ENCODE measurements at regions not wholly inside any gene's neighbourhood (a gene's known extent, or its start where the extent isn't known, plus 50 kb on each side); places are given as distances from the start of the nearest gene placed in this dataset.
"Not testable (repeated sequence)": the region's sequence is repeated elsewhere in the genome, so short reads cannot be mapped to it uniquely, and the experiment has no call there.

- Histone ChIP-seq H3K36me3 (ENCODE audit: control insufficient read depth, insufficient read depth, low read length) (no peaks in the 10 kb centered on the region), H3K4me3 (ENCODE audit: low read depth, low read length) (no peak overlapping the region), H3K27me3 (ENCODE audit: control insufficient read depth, insufficient read depth, low read length) (no peaks in the 10 kb centered on the region)
- TF ChIP-seq CTCF (IDR thresholded peaks at IDR 0.05; ENCODE audit: insufficient read depth, low read length, poor library complexity, severe bottlenecking) = no peak
- DNase-seq (ENCODE audit: low read depth) = no peak
Observed at GRCh38 chr6:168913866-168914469, 339.7 kb downstream of the THBS2 start.

- H3K36me3 ChIP-seq (ENCODE audit: control insufficient read depth, insufficient read depth, low read length); H3K4me3 ChIP-seq (ENCODE audit: low read depth, low read length); DNase-seq (ENCODE audit: low read depth); H3K27me3 ChIP-seq (ENCODE audit: control insufficient read depth, insufficient read depth, low read length): not testable (repeated sequence)
Observed at GRCh38 chr6:168913231-168913865, 340.3 kb downstream of the THBS2 start.

- H3K27me3 ChIP-seq (ENCODE audit: control insufficient read depth, insufficient read depth, low read length) = no peaks in the 10 kb centered on the region
- H3K36me3 ChIP-seq (ENCODE audit: control insufficient read depth, insufficient read depth, low read length) = no peaks in the 10 kb centered on the region
- TF ChIP-seq CTCF (IDR thresholded peaks at IDR 0.05; ENCODE audit: insufficient read depth, low read length, poor library complexity, severe bottlenecking) = no peak
- no peak for DNase-seq (ENCODE audit: low read depth)
- H3K4me3 ChIP-seq (ENCODE audit: low read depth, low read length) = no peak overlapping the region
Observed at GRCh38 chr6:168909288-168909687, 344.4 kb downstream of the THBS2 start.

- Histone ChIP-seq H3K4me3 (ENCODE audit: low read depth, low read length) (no peak overlapping the region), H3K36me3 (ENCODE audit: control insufficient read depth, insufficient read depth, low read length) (no peaks in the 10 kb centered on the region), H3K27me3 (ENCODE audit: control insufficient read depth, insufficient read depth, low read length) (no peaks in the 10 kb centered on the region)
- DNase-seq (ENCODE audit: low read depth) = no peak
- TF ChIP-seq CTCF (IDR thresholded peaks at IDR 0.05; ENCODE audit: insufficient read depth, low read length, poor library complexity, severe bottlenecking) = no peak
Observed at GRCh38 chr6:168908887-168909286, 344.8 kb downstream of the THBS2 start.

GRCh38 chr6:168908166-168908565, 345.5 kb downstream of the THBS2 start:
- DNase-seq (ENCODE audit: low read depth) = no peak
- H3K36me3 ChIP-seq (ENCODE audit: control insufficient read depth, insufficient read depth, low read length) = no peaks in the 10 kb centered on the region
- H3K27me3 ChIP-seq (ENCODE audit: control insufficient read depth, insufficient read depth, low read length) = no peaks in the 10 kb centered on the region
- H3K4me3 ChIP-seq (ENCODE audit: low read depth, low read length) = no peak overlapping the region
- TF ChIP-seq CTCF (IDR thresholded peaks at IDR 0.05; ENCODE audit: insufficient read depth, low read length, poor library complexity, severe bottlenecking) = no peak

GRCh38 chr6:168906391-168906790, 347.3 kb downstream of the THBS2 start:
- Histone ChIP-seq H3K36me3 (ENCODE audit: control insufficient read depth, insufficient read depth, low read length) (no peaks in the 10 kb centered on the region), H3K27me3 (ENCODE audit: control insufficient read depth, insufficient read depth, low read length) (no peaks in the 10 kb centered on the region), H3K4me3 (ENCODE audit: low read depth, low read length) (no peak overlapping the region)
- no peak for DNase-seq (ENCODE audit: low read depth)
- no peak for TF ChIP-seq CTCF (IDR thresholded peaks at IDR 0.05; ENCODE audit: insufficient read depth, low read length, poor library complexity, severe bottlenecking)
